GM21515 (cell line): ENCODE measurements at regions not wholly inside any gene's neighbourhood (a gene's known extent, or its start where the extent isn't known, plus 50 kb on each side); places are given as distances from the start of the nearest gene placed in this dataset.
"Not testable (repeated sequence)": the region's sequence is repeated elsewhere in the genome, so short reads cannot be mapped to it uniquely, and the experiment has no call there.

ENCODE experiments used
- ATAC-seq: cut with Tn5 transposase; IDR thresholded peaks from one replicate; pipeline ENCODE4 v1.9.1; 2021; ENCODE audit not compliant: unreplicated experiment

GRCh38 chr1:95657248-95657647 is 423.2 kb downstream of the RWDD3 start:
- ATAC-seq = no peak

DNA sequence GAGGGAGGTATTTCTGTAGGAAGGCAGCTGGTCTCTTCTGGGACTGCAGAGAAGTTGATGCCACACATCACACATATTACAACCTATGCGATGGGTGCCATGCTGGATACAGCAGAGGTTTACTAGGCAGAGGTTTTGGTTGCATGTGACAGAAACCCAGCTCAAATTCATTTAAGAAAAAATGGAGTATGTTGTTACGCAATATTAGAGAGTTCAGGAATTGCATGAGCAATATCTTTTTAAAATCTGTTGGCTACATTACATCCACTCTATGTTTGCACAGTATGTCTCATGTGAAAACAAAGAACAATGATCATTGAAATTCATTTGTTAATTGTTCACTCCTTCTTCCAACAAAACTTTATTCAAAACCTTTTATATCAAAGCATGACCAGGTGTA is 425.2 kb downstream of the RWDD3 start:
- no peak for ATAC-seq

DNA sequence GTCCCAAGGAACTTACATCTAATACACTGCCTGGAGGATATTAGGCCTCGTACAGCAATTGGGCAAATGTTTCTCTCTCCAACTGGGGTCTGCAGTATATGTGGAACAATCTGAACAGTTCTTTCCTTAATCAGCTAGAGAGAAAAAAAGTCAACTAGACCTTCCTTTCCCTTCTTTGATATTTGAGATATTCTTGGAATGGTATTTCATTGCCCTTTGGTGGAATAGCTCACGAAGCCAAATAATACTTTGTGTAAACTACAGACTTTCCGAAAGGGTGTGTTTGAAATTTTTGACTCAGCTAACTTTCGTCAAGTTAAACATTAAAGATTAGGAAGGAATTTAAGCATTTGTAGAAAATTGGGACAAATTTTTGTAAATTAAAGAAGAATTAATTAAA is 425.6 kb downstream of the RWDD3 start:
- ATAC-seq = no peak

DNA sequence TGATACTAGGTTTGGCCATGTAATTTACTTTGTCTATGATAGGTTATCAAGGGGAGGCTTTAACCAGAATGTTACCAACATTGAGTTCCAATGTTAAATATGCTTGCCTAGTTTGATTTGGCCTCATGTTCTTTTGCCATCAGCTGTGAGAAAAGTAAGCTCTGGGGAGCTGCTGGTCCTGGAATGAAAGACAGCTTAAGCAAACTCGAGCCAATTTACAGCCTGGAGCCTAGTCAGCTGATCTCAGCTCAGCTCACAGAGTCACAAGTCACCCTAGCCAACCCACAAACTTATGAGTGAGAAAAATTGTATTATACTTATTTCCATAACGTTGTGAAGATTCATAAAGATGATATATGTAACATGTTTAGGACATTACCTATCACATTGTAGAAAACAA is 426.7 kb downstream of the RWDD3 start:
- no peak for ATAC-seq

DNA sequence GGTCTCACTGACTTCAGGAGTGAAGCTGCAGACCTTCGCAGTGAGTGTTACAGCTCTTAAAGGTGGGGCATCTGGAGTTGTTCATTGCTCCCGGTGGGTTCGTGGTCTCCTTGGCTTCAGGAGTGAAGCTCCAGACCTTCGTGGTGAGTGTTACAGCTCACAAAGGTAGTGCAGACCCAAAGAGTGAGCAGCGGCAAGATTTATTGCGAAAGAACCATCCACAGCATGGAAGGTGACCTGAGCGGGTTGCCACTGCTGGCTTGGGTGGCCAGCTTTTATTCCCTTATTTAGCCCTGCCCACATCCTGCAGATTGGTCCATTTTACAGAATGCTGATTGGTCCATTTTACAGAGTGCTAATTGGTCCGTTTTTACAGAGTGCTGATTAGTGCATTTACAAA is 429.5 kb downstream of the RWDD3 start:
- not testable (repeated sequence) for ATAC-seq

- no peak for ATAC-seq
Observed at GRCh38 chr1:95668165-95668564, 434.2 kb downstream of the RWDD3 start.

- not testable (repeated sequence) for ATAC-seq
Observed at GRCh38 chr1:95669638-95670037, 435.6 kb downstream of the RWDD3 start.

GRCh38 chr1:95671098-95671497 is 437.1 kb downstream of the RWDD3 start:
- no peak for ATAC-seq

DNA sequence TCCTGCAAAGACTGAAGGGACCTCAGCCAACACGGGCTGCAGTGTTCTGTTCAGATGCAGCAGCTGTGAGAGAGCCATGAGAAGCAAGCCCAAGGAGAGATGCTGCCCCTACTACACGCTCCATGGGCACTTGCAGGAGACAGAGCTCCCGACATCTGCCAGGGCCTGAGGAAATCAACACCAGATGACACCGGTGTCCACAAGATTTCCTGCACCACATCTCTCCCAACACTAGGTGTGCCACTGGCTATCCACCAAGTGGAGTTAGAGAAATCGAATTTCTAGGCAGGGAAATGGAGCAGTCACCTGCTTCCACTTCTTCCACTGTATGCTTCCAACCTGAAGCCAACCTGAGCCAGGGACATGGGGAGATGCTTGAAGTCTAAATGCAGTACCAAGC is 445.3 kb downstream of the RWDD3 start:
- no peak for ATAC-seq

DNA sequence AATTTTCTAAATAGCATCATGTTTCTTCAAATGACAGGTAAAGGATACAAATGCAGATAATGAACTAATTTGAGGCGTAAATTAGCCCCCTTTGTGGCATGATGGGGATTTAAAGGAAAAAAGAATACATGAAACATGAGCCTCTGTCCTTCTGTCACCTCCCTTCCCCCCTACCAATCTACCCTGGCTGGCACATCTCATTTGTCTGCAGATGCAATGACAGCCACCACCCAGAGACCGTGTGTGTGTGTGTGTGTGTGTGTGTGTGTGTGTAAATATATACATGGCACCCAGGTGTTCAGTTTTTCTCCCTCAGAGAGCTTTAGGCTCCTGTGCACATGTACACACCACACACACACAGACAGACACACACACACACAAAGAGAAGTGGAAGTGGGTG is 451.1 kb downstream of the RWDD3 start:
- no peak for ATAC-seq

GRCh38 chr1:95686217-95686616 is 452.2 kb downstream of the RWDD3 start:
- no peak for ATAC-seq

- no peak for ATAC-seq
Observed at GRCh38 chr1:95699149-95699953, 465.3 kb downstream of the RWDD3 start.

DNA sequence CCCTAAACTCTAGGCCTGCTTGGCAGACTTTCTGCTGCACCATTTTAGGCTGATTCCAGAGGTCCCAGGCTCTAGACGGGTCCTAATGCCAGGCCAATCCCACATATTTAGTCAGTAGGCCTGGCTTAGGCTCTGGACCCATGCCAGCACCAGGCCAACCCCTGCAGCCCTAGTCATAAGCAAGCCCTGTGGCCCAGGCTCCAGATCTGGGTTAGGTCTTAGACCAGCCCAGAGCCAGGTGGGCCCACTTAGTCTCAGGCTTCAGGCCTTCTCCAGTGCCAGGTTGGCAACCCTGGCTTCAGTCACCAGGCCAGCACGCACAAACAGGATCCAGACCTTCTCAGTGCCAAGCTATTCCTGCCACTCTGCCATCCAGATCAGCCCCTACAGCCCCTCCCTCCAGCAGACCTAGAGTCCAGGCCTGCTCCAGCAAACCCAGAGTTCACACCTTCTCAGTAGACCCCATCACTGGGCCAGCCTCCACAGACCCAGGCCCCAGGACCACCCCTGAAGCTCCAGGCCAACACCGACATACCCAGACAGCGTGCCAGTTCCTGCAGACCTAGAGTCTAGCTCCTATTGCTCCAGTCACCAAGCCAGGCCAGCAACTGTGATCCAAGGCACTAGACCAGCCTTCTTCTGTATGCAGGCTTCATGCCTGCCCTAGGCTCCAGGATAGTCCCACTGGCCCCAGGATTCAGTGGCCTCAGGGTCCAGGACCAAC is 467.6 kb downstream of the RWDD3 start:
- ATAC-seq = no peak

GRCh38 chr1:95703046-95703445 is 469.0 kb downstream of the RWDD3 start:
- ATAC-seq = no peak

- no peak for ATAC-seq
Observed at GRCh38 chr1:95716097-95716496, 482.1 kb downstream of the RWDD3 start.

- ATAC-seq = no peak
Observed at GRCh38 chr1:95716550-95716949, 482.5 kb downstream of the RWDD3 start.

- ATAC-seq = no peak
Observed at GRCh38 chr1:95723346-95723745, 489.3 kb downstream of the RWDD3 start.

- ATAC-seq = no peak
Observed at GRCh38 chr1:95728841-95729240, 494.8 kb downstream of the RWDD3 start.

DNA sequence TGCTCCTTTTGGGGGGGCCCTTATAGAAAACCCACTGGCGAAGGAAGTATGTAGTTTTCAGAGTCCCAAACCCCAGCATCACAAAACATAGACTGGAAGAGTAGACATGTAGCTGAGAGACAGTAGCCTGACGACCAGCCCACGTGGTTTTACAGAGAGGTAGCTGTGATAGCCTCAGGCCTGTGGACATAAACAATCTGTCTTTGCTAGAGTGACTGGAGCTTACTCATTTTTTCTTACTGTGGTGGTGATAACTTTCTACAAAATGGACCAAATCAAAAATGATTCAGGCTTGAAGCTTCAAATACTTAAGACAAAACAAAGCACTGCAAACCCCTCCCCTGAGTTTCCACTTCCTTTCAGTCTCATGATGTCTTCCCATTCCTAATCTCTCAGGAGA is 497.0 kb downstream of the RWDD3 start:
- ATAC-seq = no peak

GRCh38 chr1:95731466-95731865 is 497.5 kb downstream of the RWDD3 start:
- no peak for ATAC-seq

DNA sequence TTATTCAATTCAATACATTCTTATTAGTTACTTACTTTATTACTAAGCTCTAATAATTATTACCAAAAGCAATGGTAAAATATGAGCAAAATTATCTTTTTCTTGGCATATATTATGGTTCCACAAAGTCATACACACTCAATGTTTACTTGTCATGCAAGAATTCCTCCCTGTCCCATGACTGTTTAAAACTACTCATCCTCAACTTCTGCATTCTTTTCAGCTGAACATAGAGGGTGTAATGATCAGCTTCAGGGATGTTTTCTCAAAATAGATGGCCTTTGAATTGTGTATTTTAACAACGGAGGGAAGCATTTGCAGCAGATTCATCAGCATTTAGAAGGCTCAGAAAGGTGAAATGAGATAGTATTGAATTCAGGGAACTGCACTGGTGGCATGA is 499.0 kb downstream of the RWDD3 start:
- no peak for ATAC-seq

- ATAC-seq = no peak
Observed at GRCh38 chr1:95733671-95734070, 499.7 kb downstream of the RWDD3 start.

GRCh38 chr1:95734560-95734959 is 500.6 kb downstream of the RWDD3 start:
- no peak for ATAC-seq
